ENCODE measurements at regions not wholly inside any gene's neighbourhood (a gene's known extent, or its start where the extent isn't known, plus 50 kb on each side); places are given as distances from the start of the nearest gene placed in this dataset.

- no peaks in the 10 kb centered on the region for H3K27me3 ChIP-seq
- no peak overlapping the region for H3K4me3 ChIP-seq
- H3K9me3 ChIP-seq, result no peaks in the 10 kb centered on the region
- DNase-seq, result no peak
- intact Hi-C loops (cut with DNase I; ENCODE audit: low total_unique reads), result no loop called here
- H3K4me1 ChIP-seq, result no peaks in the 10 kb centered on the region
- TF ChIP-seq POLR2A (IDR thresholded peaks at IDR 0.05) (no peak), CTCF (IDR thresholded peaks at IDR 0.05) (no peak)
- H3K36me3 ChIP-seq (ENCODE audit: low read depth, missing control alignments), result no peaks in the 10 kb centered on the region
- H3K27ac ChIP-seq, result no peak overlapping the region
Observed at GRCh38 chr18:54755456-54755855, 72.8 kb upstream of the RAB27B start.

- TF ChIP-seq POLR2A (IDR thresholded peaks at IDR 0.05), result no peak
- TF ChIP-seq CTCF (IDR thresholded peaks at IDR 0.05), result no peak
- 30 to 41% methylated on average over 5 of the region's 5 CpGs for WGBS, 2 donors
- DNase-seq, result no peak
- Histone ChIP-seq H3K27me3 (no peaks in the 10 kb centered on the region), H3K27ac (no peak overlapping the region), H3K36me3 (ENCODE audit: low read depth, missing control alignments) (no peaks in the 10 kb centered on the region), H3K4me3 (no peak overlapping the region), H3K9me3 (no peaks in the 10 kb centered on the region), H3K4me1 (no peaks in the 10 kb centered on the region)
- intact Hi-C loops (cut with DNase I; ENCODE audit: low total_unique reads), result no loop called here
Observed at GRCh38 chr18:54762386-54762785, 65.9 kb upstream of the RAB27B start.

- 90 to 93% methylated on average over 3 of the region's 3 CpGs for WGBS, 2 donors
- TF ChIP-seq CTCF (IDR thresholded peaks at IDR 0.05) (no peak), POLR2A (IDR thresholded peaks at IDR 0.05) (no peak)
- no peaks in the 10 kb centered on the region for H3K27me3 ChIP-seq
- no peak for DNase-seq
- no peak overlapping the region for H3K27ac ChIP-seq
- no peaks in the 10 kb centered on the region for H3K36me3 ChIP-seq (ENCODE audit: low read depth, missing control alignments)
- H3K4me3 ChIP-seq, result no peak overlapping the region
- no peaks in the 10 kb centered on the region for H3K4me1 ChIP-seq
- intact Hi-C loops (cut with DNase I; ENCODE audit: low total_unique reads), result no loop called here
- H3K9me3 ChIP-seq, result no peaks in the 10 kb centered on the region
Observed at GRCh38 chr18:54764786-54765185, 63.5 kb upstream of the RAB27B start.

- Histone ChIP-seq H3K9me3 (no peaks in the 10 kb centered on the region), H3K27ac (no peak overlapping the region), H3K4me3 (no peak overlapping the region), H3K4me1 (no peaks in the 10 kb centered on the region), H3K27me3 (no peaks in the 10 kb centered on the region), H3K36me3 (ENCODE audit: low read depth, missing control alignments) (no peaks in the 10 kb centered on the region)
- TF ChIP-seq CTCF (IDR thresholded peaks at IDR 0.05) (no peak), POLR2A (IDR thresholded peaks at IDR 0.05) (no peak)
- intact Hi-C loops (cut with DNase I; ENCODE audit: low total_unique reads), result no loop called here
- 77 to 87% methylated on average over 3 of the region's 3 CpGs for WGBS, 2 donors
- DNase-seq, result no peak
Observed at GRCh38 chr18:54765636-54766375, 62.5 kb upstream of the RAB27B start.

- intact Hi-C loops (cut with DNase I; ENCODE audit: low total_unique reads), result no loop called here
- 95 to 97% methylated on average over 1 of the region's 1 CpG for WGBS, 2 donors
- no peak overlapping the region for H3K27ac ChIP-seq
- H3K27me3 ChIP-seq, result no peaks in the 10 kb centered on the region
- H3K4me1 ChIP-seq, result no peaks in the 10 kb centered on the region
- no peak overlapping the region for H3K4me3 ChIP-seq
- DNase-seq, result no peak
- H3K36me3 ChIP-seq (ENCODE audit: low read depth, missing control alignments), result no peaks in the 10 kb centered on the region
- TF ChIP-seq POLR2A (IDR thresholded peaks at IDR 0.05) (no peak), CTCF (IDR thresholded peaks at IDR 0.05) (no peak)
- H3K9me3 ChIP-seq, result no peaks in the 10 kb centered on the region
Observed at GRCh38 chr18:54766634-54767033, 61.6 kb upstream of the RAB27B start.

All from testis (tissue), 2 donors.